RWPE1 (cell line): ENCODE measurements at regions not wholly inside any gene's neighbourhood (a gene's known extent, or its start where the extent isn't known, plus 50 kb on each side); places are given as distances from the start of the nearest gene placed in this dataset.

Experiments used
- CTCF ChIA-PET: fragments of 350-600 bp; sonication (Branson Sonifier 250); formaldehyde crosslinking; extraction: SDS; loops from one replicate; lab custom pipeline; 2021; lab: Yijun Ruan, JAX
- POLR2A ChIA-PET: fragments of 400-600 bp; formaldehyde crosslinking; extraction: SDS; loops from one replicate; lab custom pipeline; 2020; ENCODE audit warnings: antibody characterized with exemption; ENCODE audit not compliant: low non-redundant PET; lab: Yijun Ruan, JAX
- DNase-seq: peaks from one replicate; pipeline ENCODE4 v3.0.0; 2012; ENCODE audit warnings: low spot score
- H3K27ac ChIP-seq: fragments of 450-650 bp; 2 replicates; pipeline ENCODE4 v1.5.1; 2017
- CTCF ChIP-seq: fragments of 450-650 bp; conservative IDR thresholded peaks from 2 replicates; pipeline ENCODE4 v1.5.1; 2017; ENCODE audit warnings: low read depth, mild to moderate bottlenecking

DNA sequence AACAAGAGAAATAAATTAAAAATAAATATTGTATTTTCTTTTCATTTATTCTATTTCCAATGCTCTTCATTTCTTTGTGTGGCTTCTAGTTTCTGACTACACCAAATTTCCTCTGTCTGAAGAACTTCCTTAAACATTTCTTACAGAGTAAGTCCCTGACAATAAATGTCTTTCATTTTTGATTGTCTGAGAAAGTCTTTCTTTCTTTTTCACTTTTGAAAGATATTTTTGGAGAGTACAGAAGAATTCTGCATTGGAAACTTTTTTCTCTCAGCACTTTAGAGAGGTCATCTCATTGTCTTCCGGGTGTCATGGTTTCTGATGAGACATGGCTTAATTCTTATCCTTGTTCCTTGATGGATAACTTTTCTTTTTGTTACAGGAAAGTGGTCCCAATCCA, 119.6 kb downstream of the MOBP start:
- TF ChIP-seq CTCF = no peak
- DNase-seq = no peak
- no peak overlapping the region for H3K27ac ChIP-seq
- ChIA-PET CTCF (no interaction called here), POLR2A (no interaction called here)

- no peak for TF ChIP-seq CTCF
- no peak for DNase-seq
- POLR2A ChIA-PET = no interaction called here
- CTCF ChIA-PET = no interaction called here
- H3K27ac ChIP-seq = no peak overlapping the region
These were observed 123.3 kb downstream of the MOBP start for GRCh38 chr3:39590806-39591205.

- POLR2A ChIA-PET = no interaction called here
- H3K27ac ChIP-seq = no peak overlapping the region
- CTCF ChIA-PET = no interaction called here
- no peak for TF ChIP-seq CTCF
- DNase-seq = no peak
These were observed 125.0 kb downstream of the MOBP start for GRCh38 chr3:39592311-39593050.

- DNase-seq = no peak
- POLR2A ChIA-PET = no interaction called here
- no peak overlapping the region for H3K27ac ChIP-seq
- TF ChIP-seq CTCF = no peak
- CTCF ChIA-PET = no interaction called here
These were observed 125.9 kb downstream of the MOBP start for GRCh38 chr3:39593341-39593740.

DNA sequence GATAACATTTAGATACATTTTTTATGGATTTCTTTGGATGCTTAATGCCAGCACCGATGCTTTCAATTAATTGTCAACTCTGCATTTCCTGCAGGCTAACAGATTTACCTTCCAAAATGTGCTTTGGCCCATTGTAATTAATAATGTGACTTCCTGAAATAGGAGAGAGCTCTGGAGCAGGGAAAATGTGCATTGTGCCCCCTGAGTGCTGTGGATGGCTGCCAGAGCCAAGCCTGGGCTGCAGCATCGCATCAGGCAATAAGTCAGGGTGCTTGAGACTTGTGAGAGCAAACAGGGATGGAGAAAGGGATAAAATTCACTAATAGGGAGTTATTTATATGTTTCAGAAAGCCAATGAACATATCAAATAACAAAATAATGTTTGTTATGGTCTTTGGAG, 133.8 kb downstream of the MOBP start:
- CTCF ChIA-PET = no interaction called here

DNA sequence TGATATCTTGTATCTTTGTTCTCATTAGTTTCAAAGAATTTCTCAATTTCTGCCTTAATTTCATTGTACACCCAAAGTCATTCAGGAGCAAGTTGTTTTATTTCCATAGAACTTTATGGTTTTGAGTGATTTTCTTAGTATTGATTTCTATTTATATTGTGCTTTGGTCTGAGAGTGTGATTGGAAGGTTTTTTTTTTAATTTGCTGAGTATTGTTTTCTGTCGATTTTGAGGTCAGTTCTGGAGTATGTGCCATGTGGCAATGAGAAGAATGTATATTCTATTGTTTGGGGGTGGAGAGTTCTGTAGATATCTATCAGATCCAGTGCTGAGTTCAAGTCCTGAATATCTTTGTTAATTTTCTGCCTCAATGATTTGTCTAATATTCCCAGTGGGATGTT, 138.4 kb downstream of the MOBP start:
- DNase-seq = no peak
- ChIA-PET CTCF (no interaction called here), POLR2A (no interaction called here)
- no peak for TF ChIP-seq CTCF
- no peak overlapping the region for H3K27ac ChIP-seq

More for the DNA sequence above, 133.8 kb downstream of the MOBP start:
- no peak for TF ChIP-seq CTCF
- DNase-seq = no peak
- no peak overlapping the region for H3K27ac ChIP-seq
- POLR2A ChIA-PET = no interaction called here
